GM23338 (cell line): ENCODE measurements at regions not wholly inside any gene's neighbourhood (a gene's known extent, or its start where the extent isn't known, plus 50 kb on each side); places are given as distances from the start of the nearest gene placed in this dataset.

Experiments used
- ATAC-seq: fragments of 200-7000 bp; cut with Tn5 transposase; 3 replicates; pipeline ENCODE4 v1.9.1; 2020
- DNase-seq: peaks from one replicate; pipeline ENCODE4 v3.0.0-alpha.2; 2015; ENCODE audit warnings: low spot score
- H2AFZ ChIP-seq: fragments of 200-600 bp; sonication (generic); 2 replicates; pipeline ENCODE4 v1.8.0; 2016; ENCODE audit warnings: antibody characterized with exemption, mild to moderate bottlenecking, moderate library complexity
- H3F3A ChIP-seq: fragments of 200-600 bp; sonication (generic); replicated peaks from 2 replicates; pipeline ENCODE4 v1.8.0; 2017; ENCODE audit warnings: antibody characterized with exemption, mixed run types, low read depth
- H3K27ac ChIP-seq: fragments of 200-600 bp; sonication (generic); 2 replicates; pipeline ENCODE4 v1.6.1; 2016; ENCODE audit warnings: low read depth
- H3K27me3 ChIP-seq: fragments of 200-600 bp; sonication (generic); 2 replicates; pipeline ENCODE4 v1.8.0; 2016; ENCODE audit warnings: mild to moderate bottlenecking, mixed run types, moderate library complexity; ENCODE audit not compliant: insufficient read depth
- H3K36me3 ChIP-seq: fragments of 200-600 bp; sonication (generic); 2 replicates; pipeline ENCODE4 v1.8.0; 2016; ENCODE audit warnings: mild to moderate bottlenecking; ENCODE audit not compliant: insufficient read depth
- H3K4me1 ChIP-seq: fragments of 200-600 bp; sonication (generic); 2 replicates; pipeline ENCODE4 v1.8.0; 2016; ENCODE audit warnings: mild to moderate bottlenecking, moderate library complexity; ENCODE audit not compliant: insufficient read depth
- H3K4me2 ChIP-seq: fragments of 200-600 bp; sonication (generic); 2 replicates; pipeline ENCODE4 v1.7.1; 2017; ENCODE audit warnings: mixed run types
- H3K4me3 ChIP-seq: fragments of 200-600 bp; sonication (generic); 2 replicates; pipeline ENCODE4 v1.6.1; 2016; ENCODE audit warnings: mixed run types
- H3K79me2 ChIP-seq: fragments of 200-600 bp; sonication (generic); replicated peaks from 2 replicates; pipeline ENCODE4 v1.8.0; 2017; ENCODE audit warnings: mild to moderate bottlenecking; ENCODE audit not compliant: insufficient read depth
- H3K9me2 ChIP-seq: fragments of 200-600 bp; sonication (generic); 2 replicates; pipeline ENCODE4 v1.8.0; 2017; ENCODE audit not compliant: insufficient read depth
- H4K20me1 ChIP-seq: fragments of 200-600 bp; sonication (generic); replicated peaks from 2 replicates; pipeline ENCODE4 v1.8.0; 2017; ENCODE audit warnings: mild to moderate bottlenecking; ENCODE audit not compliant: insufficient read depth
- H3K27ac Mint-ChIP-seq: 2 replicates; pipeline ENCODE4 v1.8.0; 2020; ENCODE audit warnings: inconsistent platforms, mild to moderate bottlenecking, moderate library complexity, mixed read lengths
- H3K27me3 Mint-ChIP-seq: 3 replicates; pipeline ENCODE4 v1.8.0; 2022; ENCODE audit warnings: low read depth, mild to moderate bottlenecking, moderate library complexity, mixed read lengths, inconsistent platforms; ENCODE audit not compliant: insufficient read depth, poor library complexity
- H3K36me3 Mint-ChIP-seq: 3 replicates; pipeline ENCODE4 v1.8.0; 2021; ENCODE audit warnings: low read depth, mild to moderate bottlenecking, inconsistent platforms, moderate library complexity, mixed read lengths
- H3K4me1 Mint-ChIP-seq: 3 replicates; pipeline ENCODE4 v1.8.0; 2020; ENCODE audit warnings: mild to moderate bottlenecking, inconsistent platforms, mixed read lengths
- H3K4me3 Mint-ChIP-seq: 3 replicates; pipeline ENCODE4 v1.8.0; 2021; ENCODE audit warnings: moderate library complexity, mild to moderate bottlenecking, inconsistent platforms, mixed read lengths
- H3K9me3 Mint-ChIP-seq: 3 replicates; pipeline ENCODE4 v1.8.0; 2020; ENCODE audit warnings: moderate library complexity, mild to moderate bottlenecking, inconsistent platforms, mixed read lengths
- CREB1 ChIP-seq: fragments of 250-450 bp; sonication (Bioruptor Pico); IDR thresholded peaks from 2 replicates; pipeline ENCODE4 v1.5.0; 2020; ENCODE audit warnings: low read depth, mild to moderate bottlenecking, moderate library complexity
- EZH2 ChIP-seq: fragments of 200-600 bp; sonication (generic); IDR thresholded peaks from one replicate; pipeline ENCODE4 v1.8.0; 2017; ENCODE audit warnings: antibody characterized with exemption, mild to moderate bottlenecking, low read depth; ENCODE audit not compliant: unreplicated experiment
- EZH2phosphoT487 ChIP-seq: fragments of 200-600 bp; sonication (generic); IDR thresholded peaks from one replicate; pipeline ENCODE4 v1.8.1; 2018; ENCODE audit warnings: antibody characterized with exemption; ENCODE audit not compliant: unreplicated experiment
- JUNB ChIP-seq: IDR thresholded peaks from one replicate; pipeline ENCODE4 v1.6.1; 2016; ENCODE audit warnings: antibody characterized with exemption; ENCODE audit not compliant: unreplicated experiment
- NANOG ChIP-seq: IDR thresholded peaks from 2 replicates; pipeline ENCODE4 v1.6.1; 2016; ENCODE audit warnings: antibody characterized with exemption, borderline replicate concordance
- POLR2AphosphoS5 ChIP-seq: IDR thresholded peaks from 2 replicates; pipeline ENCODE4 v1.6.1; 2016; ENCODE audit warnings: antibody characterized with exemption, low read depth
- STAT1 ChIP-seq: IDR thresholded peaks from one replicate; pipeline ENCODE4 v1.6.1; 2016; ENCODE audit warnings: antibody characterized with exemption; ENCODE audit not compliant: unreplicated experiment
- ZNF114 ChIP-seq: fragments of 250-450 bp; sonication (Bioruptor Pico); IDR thresholded peaks from 2 replicates; pipeline ENCODE4 v1.5.0; 2020; ENCODE audit warnings: mild to moderate bottlenecking, moderate library complexity
- ZNF331 ChIP-seq: fragments of 250-450 bp; sonication (Bioruptor Pico); IDR thresholded peaks from 2 replicates; pipeline ENCODE4 v1.5.0; 2020; ENCODE audit warnings: low read depth, mild to moderate bottlenecking, moderate library complexity
- TF ChIP-seq, protein P1 (sequence below), 2 experiments: fragments of 200-600 bp in 1 of 2; sonication (generic) in 1 of 2; conservative IDR thresholded peaks; 2 replicates each; pipeline versions ENCODE4 v1.5.1 to v1.6.1; 2016 to 2017; ENCODE audit warnings: antibody characterized with exemption in 2 of 2, low read depth in 2 of 2, mild to moderate bottlenecking in 2 of 2, moderate library complexity in 1 of 2
- TF ChIP-seq, protein P2 (sequence below): fragments of 250-450 bp; sonication (Bioruptor Pico); IDR thresholded peaks from 2 replicates; pipeline ENCODE4 v1.5.0; 2020; ENCODE audit warnings: mild to moderate bottlenecking, moderate library complexity
- TF ChIP-seq, protein P3 (sequence below): IDR thresholded peaks from 2 replicates; pipeline ENCODE4 v1.6.1; 2016; ENCODE audit warnings: antibody characterized with exemption
- TF ChIP-seq, protein P4 (sequence below): IDR thresholded peaks from one replicate; pipeline ENCODE4 v1.6.1; 2018; ENCODE audit warnings: antibody characterized with exemption; ENCODE audit not compliant: unreplicated experiment

DNA sequence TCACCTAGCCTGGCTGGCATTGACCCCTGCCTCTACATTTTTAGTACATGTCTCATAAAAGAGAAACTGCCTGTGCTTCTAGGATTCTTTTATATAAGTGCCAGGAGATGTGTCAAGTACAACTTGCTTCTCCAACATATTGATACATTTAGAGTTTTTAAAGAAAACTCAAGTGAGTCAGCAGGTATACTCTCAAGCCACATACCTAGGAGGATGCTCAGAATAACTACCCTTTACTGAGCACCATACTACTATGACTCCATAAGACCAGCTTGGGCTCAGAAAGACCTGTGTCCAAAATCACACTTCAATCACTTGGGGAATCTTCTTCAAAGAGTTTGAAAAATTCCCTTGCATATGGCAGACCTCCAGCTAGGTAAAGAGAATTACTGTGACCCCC is 389.8 kb upstream of the SLC24A2 start:
- TF ChIP-seq NANOG = no peak
- no peak for TF ChIP-seq CREB1 (CRISPR knock-in tag)
- TF ChIP-seq STAT1 = no peak
- TF ChIP-seq EZH2 = no peak
- no peak for TF ChIP-seq ZNF331
- no peak for TF ChIP-seq JUNB
- TF ChIP-seq, protein P1, sequence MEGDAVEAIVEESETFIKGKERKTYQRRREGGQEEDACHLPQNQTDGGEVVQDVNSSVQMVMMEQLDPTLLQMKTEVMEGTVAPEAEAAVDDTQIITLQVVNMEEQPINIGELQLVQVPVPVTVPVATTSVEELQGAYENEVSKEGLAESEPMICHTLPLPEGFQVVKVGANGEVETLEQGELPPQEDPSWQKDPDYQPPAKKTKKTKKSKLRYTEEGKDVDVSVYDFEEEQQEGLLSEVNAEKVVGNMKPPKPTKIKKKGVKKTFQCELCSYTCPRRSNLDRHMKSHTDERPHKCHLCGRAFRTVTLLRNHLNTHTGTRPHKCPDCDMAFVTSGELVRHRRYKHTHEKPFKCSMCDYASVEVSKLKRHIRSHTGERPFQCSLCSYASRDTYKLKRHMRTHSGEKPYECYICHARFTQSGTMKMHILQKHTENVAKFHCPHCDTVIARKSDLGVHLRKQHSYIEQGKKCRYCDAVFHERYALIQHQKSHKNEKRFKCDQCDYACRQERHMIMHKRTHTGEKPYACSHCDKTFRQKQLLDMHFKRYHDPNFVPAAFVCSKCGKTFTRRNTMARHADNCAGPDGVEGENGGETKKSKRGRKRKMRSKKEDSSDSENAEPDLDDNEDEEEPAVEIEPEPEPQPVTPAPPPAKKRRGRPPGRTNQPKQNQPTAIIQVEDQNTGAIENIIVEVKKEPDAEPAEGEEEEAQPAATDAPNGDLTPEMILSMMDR (conservative IDR thresholded peaks at IDR 0.05; ENCODE audit: low read depth in 2 of 2) = no peak
- no peak for TF ChIP-seq POLR2AphosphoS5
- TF ChIP-seq, protein P2, sequence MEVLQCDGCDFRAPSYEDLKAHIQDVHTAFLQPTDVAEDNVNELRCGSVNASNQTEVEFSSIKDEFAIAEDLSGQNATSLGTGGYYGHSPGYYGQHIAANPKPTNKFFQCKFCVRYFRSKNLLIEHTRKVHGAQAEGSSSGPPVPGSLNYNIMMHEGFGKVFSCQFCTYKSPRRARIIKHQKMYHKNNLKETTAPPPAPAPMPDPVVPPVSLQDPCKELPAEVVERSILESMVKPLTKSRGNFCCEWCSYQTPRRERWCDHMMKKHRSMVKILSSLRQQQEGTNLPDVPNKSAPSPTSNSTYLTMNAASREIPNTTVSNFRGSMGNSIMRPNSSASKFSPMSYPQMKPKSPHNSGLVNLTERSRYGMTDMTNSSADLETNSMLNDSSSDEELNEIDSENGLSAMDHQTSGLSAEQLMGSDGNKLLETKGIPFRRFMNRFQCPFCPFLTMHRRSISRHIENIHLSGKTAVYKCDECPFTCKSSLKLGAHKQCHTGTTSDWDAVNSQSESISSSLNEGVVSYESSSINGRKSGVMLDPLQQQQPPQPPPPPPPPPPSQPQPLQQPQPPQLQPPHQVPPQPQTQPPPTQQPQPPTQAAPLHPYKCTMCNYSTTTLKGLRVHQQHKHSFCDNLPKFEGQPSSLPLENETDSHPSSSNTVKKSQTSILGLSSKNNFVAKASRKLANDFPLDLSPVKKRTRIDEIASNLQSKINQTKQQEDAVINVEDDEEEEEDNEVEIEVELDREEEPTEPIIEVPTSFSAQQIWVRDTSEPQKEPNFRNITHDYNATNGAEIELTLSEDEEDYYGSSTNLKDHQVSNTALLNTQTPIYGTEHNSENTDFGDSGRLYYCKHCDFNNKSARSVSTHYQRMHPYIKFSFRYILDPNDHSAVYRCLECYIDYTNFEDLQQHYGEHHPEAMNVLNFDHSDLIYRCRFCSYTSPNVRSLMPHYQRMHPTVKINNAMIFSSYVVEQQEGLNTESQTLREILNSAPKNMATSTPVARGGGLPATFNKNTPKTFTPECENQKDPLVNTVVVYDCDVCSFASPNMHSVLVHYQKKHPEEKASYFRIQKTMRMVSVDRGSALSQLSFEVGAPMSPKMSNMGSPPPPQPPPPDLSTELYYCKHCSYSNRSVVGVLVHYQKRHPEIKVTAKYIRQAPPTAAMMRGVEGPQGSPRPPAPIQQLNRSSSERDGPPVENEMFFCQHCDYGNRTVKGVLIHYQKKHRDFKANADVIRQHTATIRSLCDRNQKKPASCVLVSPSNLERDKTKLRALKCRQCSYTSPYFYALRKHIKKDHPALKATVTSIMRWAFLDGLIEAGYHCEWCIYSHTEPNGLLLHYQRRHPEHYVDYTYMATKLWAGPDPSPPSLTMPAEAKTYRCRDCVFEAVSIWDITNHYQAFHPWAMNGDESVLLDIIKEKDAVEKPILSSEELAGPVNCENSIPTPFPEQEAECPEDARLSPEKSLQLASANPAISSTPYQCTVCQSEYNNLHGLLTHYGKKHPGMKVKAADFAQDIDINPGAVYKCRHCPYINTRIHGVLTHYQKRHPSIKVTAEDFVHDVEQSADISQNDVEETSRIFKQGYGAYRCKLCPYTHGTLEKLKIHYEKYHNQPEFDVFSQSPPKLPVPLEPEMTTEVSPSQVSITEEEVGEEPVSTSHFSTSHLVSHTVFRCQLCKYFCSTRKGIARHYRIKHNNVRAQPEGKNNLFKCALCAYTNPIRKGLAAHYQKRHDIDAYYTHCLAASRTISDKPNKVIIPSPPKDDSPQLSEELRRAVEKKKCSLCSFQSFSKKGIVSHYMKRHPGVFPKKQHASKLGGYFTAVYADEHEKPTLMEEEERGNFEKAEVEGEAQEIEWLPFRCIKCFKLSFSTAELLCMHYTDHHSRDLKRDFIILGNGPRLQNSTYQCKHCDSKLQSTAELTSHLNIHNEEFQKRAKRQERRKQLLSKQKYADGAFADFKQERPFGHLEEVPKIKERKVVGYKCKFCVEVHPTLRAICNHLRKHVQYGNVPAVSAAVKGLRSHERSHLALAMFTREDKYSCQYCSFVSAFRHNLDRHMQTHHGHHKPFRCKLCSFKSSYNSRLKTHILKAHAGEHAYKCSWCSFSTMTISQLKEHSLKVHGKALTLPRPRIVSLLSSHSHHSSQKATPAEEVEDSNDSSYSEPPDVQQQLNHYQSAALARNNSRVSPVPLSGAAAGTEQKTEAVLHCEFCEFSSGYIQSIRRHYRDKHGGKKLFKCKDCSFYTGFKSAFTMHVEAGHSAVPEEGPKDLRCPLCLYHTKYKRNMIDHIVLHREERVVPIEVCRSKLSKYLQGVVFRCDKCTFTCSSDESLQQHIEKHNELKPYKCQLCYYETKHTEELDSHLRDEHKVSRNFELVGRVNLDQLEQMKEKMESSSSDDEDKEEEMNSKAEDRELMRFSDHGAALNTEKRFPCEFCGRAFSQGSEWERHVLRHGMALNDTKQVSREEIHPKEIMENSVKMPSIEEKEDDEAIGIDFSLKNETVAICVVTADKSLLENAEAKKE (CRISPR knock-in tag) = no peak
- TF ChIP-seq EZH2phosphoT487 = no peak
- TF ChIP-seq, protein P3, sequence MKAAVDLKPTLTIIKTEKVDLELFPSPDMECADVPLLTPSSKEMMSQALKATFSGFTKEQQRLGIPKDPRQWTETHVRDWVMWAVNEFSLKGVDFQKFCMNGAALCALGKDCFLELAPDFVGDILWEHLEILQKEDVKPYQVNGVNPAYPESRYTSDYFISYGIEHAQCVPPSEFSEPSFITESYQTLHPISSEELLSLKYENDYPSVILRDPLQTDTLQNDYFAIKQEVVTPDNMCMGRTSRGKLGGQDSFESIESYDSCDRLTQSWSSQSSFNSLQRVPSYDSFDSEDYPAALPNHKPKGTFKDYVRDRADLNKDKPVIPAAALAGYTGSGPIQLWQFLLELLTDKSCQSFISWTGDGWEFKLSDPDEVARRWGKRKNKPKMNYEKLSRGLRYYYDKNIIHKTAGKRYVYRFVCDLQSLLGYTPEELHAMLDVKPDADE = no peak
- TF ChIP-seq, protein P4, sequence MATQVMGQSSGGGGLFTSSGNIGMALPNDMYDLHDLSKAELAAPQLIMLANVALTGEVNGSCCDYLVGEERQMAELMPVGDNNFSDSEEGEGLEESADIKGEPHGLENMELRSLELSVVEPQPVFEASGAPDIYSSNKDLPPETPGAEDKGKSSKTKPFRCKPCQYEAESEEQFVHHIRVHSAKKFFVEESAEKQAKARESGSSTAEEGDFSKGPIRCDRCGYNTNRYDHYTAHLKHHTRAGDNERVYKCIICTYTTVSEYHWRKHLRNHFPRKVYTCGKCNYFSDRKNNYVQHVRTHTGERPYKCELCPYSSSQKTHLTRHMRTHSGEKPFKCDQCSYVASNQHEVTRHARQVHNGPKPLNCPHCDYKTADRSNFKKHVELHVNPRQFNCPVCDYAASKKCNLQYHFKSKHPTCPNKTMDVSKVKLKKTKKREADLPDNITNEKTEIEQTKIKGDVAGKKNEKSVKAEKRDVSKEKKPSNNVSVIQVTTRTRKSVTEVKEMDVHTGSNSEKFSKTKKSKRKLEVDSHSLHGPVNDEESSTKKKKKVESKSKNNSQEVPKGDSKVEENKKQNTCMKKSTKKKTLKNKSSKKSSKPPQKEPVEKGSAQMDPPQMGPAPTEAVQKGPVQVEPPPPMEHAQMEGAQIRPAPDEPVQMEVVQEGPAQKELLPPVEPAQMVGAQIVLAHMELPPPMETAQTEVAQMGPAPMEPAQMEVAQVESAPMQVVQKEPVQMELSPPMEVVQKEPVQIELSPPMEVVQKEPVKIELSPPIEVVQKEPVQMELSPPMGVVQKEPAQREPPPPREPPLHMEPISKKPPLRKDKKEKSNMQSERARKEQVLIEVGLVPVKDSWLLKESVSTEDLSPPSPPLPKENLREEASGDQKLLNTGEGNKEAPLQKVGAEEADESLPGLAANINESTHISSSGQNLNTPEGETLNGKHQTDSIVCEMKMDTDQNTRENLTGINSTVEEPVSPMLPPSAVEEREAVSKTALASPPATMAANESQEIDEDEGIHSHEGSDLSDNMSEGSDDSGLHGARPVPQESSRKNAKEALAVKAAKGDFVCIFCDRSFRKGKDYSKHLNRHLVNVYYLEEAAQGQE = no peak
- no peak for TF ChIP-seq ZNF114 (CRISPR knock-in tag)
- Histone ChIP-seq H3K4me2 (no peak overlapping the region), H3K27me3 (no peaks in the 10 kb centered on the region), H3K36me3 (no peaks in the 10 kb centered on the region), H3K27ac (no peak overlapping the region), H4K20me1 (no peaks in the 10 kb centered on the region), H3F3A (no peaks in the 10 kb centered on the region), H3K4me1 (no peaks in the 10 kb centered on the region), H2AFZ (no peak overlapping the region), H3K4me3 (no peak overlapping the region), H3K79me2 (no peaks in the 10 kb centered on the region), H3K9me2 (peaks cover 6% of the 10 kb centered on the region; the same call in 1 of the 2 replicates)
- Mint-ChIP-seq H3K4me3 (no peak overlapping the region), H3K27ac (no peak overlapping the region), H3K9me3 (peaks cover 11% of the 10 kb centered on the region; the same call in 1 of the 3 replicates), H3K36me3 (no peaks in the 10 kb centered on the region; the same call in 2 of the 3 replicates), H3K4me1 (no peaks in the 10 kb centered on the region), H3K27me3 (peaks cover 2% of the 10 kb centered on the region)
- DNase-seq (no peak), ATAC-seq (no peak)
